ENCODE measurements at regions not wholly inside any gene's neighbourhood (a gene's known extent, or its start where the extent isn't known, plus 50 kb on each side); places are given as distances from the start of the nearest gene placed in this dataset.

DNA sequence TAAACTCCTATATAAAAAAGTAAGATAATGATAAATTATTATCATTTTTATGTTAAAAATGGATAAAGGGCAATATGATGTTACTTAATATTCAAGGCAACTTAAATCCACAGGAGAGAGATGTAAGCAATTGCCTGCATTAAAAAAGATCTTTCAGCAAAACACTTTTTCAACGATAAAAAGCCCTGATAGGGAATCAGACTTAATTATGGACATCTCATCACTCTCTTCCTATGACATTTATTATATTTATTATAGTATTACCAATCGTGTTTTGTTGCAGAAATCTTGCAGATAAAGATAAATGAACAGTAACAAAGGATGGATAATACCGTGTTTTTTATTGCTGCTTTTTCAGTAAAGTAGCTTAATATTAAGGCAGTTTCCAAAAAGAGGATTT, 178.5 kb downstream of the SH2D1A start:
- no peak for TF ChIP-seq RAD21 (conservative IDR thresholded peaks at IDR 0.05 in 1 of 2, IDR thresholded peaks at IDR 0.05 in 1 of 2)
- no peak for TF ChIP-seq ESRRA (IDR thresholded peaks at IDR 0.05; ENCODE audit: borderline replicate concordance, low read length)
- TF ChIP-seq POLR2A (IDR thresholded peaks at IDR 0.05; ENCODE audit: low read length), result no peak
- no peak for TF ChIP-seq JUN (IDR thresholded peaks at IDR 0.05)
- TF ChIP-seq, protein P1, sequence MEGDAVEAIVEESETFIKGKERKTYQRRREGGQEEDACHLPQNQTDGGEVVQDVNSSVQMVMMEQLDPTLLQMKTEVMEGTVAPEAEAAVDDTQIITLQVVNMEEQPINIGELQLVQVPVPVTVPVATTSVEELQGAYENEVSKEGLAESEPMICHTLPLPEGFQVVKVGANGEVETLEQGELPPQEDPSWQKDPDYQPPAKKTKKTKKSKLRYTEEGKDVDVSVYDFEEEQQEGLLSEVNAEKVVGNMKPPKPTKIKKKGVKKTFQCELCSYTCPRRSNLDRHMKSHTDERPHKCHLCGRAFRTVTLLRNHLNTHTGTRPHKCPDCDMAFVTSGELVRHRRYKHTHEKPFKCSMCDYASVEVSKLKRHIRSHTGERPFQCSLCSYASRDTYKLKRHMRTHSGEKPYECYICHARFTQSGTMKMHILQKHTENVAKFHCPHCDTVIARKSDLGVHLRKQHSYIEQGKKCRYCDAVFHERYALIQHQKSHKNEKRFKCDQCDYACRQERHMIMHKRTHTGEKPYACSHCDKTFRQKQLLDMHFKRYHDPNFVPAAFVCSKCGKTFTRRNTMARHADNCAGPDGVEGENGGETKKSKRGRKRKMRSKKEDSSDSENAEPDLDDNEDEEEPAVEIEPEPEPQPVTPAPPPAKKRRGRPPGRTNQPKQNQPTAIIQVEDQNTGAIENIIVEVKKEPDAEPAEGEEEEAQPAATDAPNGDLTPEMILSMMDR (IDR thresholded peaks at IDR 0.05), result no peak
- TF ChIP-seq EP300 (IDR thresholded peaks at IDR 0.05), result no peak
- TF ChIP-seq, protein P2, sequence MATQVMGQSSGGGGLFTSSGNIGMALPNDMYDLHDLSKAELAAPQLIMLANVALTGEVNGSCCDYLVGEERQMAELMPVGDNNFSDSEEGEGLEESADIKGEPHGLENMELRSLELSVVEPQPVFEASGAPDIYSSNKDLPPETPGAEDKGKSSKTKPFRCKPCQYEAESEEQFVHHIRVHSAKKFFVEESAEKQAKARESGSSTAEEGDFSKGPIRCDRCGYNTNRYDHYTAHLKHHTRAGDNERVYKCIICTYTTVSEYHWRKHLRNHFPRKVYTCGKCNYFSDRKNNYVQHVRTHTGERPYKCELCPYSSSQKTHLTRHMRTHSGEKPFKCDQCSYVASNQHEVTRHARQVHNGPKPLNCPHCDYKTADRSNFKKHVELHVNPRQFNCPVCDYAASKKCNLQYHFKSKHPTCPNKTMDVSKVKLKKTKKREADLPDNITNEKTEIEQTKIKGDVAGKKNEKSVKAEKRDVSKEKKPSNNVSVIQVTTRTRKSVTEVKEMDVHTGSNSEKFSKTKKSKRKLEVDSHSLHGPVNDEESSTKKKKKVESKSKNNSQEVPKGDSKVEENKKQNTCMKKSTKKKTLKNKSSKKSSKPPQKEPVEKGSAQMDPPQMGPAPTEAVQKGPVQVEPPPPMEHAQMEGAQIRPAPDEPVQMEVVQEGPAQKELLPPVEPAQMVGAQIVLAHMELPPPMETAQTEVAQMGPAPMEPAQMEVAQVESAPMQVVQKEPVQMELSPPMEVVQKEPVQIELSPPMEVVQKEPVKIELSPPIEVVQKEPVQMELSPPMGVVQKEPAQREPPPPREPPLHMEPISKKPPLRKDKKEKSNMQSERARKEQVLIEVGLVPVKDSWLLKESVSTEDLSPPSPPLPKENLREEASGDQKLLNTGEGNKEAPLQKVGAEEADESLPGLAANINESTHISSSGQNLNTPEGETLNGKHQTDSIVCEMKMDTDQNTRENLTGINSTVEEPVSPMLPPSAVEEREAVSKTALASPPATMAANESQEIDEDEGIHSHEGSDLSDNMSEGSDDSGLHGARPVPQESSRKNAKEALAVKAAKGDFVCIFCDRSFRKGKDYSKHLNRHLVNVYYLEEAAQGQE (IDR thresholded peaks at IDR 0.05), result no peak
- no peak for TF ChIP-seq KDM5A (IDR thresholded peaks at IDR 0.05)
- no peak for TF ChIP-seq RFX5 (IDR thresholded peaks at IDR 0.05)
- TF ChIP-seq HOXA7 (CRISPR knock-in tag; IDR thresholded peaks at IDR 0.05), result no peak
- no peak for TF ChIP-seq CBX2 (IDR thresholded peaks at IDR 0.05; ENCODE audit: borderline replicate concordance, low read depth)
- no peak for TF ChIP-seq RCOR1 (IDR thresholded peaks at IDR 0.05; ENCODE audit: low read depth, low read length)

Data from A549 (cell line).